ENCODE measurements at regions not wholly inside any gene's neighbourhood (a gene's known extent, or its start where the extent isn't known, plus 50 kb on each side); places are given as distances from the start of the nearest gene placed in this dataset.

DNA sequence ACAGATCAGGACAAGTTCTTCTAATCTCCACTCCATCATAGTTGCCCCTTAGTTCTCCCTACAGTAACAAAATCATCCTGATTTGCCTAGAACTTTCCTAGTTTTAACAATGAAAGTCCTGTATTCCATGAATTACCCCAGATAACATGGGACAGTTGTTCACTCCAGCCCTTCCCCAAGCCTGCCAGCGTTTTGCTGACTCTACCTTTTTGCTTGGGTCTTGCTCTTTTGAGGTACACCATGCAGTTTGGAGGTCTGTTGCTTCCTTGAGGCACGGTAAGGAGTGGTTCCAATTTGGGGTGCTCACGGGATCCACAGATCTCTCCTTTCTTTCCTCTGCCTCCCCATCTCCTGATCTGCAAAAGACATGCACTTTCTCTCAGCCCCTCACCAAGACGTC, 61.6 kb upstream of the DYRK2 start:
- TF ChIP-seq, protein P1, sequence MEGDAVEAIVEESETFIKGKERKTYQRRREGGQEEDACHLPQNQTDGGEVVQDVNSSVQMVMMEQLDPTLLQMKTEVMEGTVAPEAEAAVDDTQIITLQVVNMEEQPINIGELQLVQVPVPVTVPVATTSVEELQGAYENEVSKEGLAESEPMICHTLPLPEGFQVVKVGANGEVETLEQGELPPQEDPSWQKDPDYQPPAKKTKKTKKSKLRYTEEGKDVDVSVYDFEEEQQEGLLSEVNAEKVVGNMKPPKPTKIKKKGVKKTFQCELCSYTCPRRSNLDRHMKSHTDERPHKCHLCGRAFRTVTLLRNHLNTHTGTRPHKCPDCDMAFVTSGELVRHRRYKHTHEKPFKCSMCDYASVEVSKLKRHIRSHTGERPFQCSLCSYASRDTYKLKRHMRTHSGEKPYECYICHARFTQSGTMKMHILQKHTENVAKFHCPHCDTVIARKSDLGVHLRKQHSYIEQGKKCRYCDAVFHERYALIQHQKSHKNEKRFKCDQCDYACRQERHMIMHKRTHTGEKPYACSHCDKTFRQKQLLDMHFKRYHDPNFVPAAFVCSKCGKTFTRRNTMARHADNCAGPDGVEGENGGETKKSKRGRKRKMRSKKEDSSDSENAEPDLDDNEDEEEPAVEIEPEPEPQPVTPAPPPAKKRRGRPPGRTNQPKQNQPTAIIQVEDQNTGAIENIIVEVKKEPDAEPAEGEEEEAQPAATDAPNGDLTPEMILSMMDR (IDR thresholded peaks at IDR 0.05), result no peak
- TF ChIP-seq EP300 (IDR thresholded peaks at IDR 0.05; ENCODE audit: low read depth) (no peak), POLR2A (IDR thresholded peaks at IDR 0.05) (no peak)

Measured in transverse colon (tissue), 3 donors.